RPMI8226 (cell line): ENCODE measurements at regions not wholly inside any gene's neighbourhood (a gene's known extent, or its start where the extent isn't known, plus 50 kb on each side); places are given as distances from the start of the nearest gene placed in this dataset.

ENCODE experiments used
- DNase-seq: peaks from one replicate; pipeline ENCODE4 v3.0.0-alpha.2; 2015

GRCh38 chr17:71689782-71690181, 431.0 kb upstream of the SOX9 start:
- DNase-seq, result no peak

DNA sequence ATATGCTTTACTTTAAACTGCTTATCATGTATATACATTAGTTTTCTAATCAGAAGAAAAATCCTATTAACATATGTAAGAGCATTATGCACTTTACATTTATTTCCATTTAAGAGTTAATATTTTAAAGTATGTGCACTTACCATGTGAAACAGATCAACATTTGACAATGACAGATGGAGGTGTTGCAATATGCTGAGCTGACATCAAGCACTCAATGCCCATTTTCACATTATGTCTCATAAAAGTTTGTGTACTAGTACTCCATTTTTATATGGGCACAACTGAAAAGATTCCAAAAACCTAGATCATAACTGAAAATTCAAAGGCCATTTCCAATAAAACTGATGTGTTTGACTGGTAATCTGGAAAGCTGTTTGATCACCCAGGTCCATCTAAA, 420.9 kb upstream of the SOX9 start:
- DNase-seq, result no peak

DNA sequence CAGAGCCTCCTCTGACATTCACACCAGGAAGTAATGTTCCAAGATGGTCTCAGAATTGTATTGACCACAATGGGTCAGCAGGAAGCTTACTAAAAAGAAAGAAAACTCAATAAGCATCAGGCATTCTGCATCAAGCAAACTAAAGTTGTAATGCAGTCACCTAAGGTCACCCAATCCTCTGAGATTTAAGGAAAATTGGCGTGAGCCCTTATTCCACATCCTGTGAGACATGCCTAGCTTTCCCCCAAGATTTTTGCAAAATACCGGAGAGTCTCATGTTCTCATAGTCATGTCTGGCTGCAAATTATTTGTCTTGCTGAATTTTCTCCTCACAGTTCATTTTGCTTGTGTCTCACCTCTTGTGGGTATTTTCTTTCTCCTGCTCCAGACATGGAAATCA, 417.1 kb upstream of the SOX9 start:
- DNase-seq, result no peak

DNA sequence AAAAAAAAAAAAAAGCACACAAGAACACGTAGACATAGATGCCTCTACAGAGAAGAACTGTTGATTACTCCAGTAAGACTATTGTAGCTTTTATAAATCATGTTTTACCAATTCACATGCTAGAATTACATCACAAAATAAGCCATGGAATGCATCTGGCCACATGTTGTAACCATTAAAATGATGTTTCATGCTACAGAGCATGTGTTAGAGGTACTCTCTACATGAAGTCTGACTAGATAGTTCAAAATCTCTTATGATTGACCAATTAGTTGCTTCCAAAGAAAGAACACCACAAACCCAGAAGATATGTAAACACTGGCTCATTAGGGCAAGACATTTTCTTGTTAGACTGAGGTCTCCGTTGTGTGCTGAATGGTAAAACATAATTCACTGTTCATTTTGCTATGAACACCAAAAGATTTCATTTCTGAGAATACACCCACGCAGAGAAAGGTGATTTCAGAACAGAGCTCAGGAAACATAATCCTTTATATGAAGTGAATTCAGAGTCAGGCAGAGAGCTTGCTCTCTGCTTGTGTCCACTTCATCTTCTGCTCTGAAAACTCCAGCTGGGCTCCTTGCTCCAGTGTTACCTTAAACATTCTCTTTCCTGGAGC, 411.4 kb upstream of the SOX9 start:
- DNase-seq, result no peak

DNA sequence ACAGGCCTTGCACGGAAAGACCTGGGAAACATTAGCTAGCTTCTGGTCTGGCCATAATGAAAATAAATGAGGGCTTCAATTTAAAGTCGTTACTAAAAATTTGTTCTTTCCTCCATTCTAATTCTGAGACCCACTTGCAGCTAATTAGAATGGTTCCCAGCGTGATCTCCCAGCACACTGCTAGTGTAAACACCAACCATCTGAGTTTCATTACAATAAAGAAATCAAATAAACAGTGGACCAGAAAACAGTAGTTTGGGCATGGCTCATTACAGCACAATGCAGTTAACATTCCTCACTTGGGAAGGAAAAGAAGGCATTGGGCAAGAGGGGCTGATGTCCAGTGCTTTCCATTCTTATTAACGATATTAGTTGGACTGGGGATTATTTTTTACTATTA, 410.9 kb upstream of the SOX9 start:
- DNase-seq, result no peak

GRCh38 chr17:71710816-71711215, 410.0 kb upstream of the SOX9 start:
- no peak for DNase-seq

- DNase-seq, result no peak
These were observed 407.0 kb upstream of the SOX9 start for GRCh38 chr17:71713846-71714245.

- DNase-seq, result no peak
These were observed 396.5 kb upstream of the SOX9 start for GRCh38 chr17:71724339-71724738.

DNA sequence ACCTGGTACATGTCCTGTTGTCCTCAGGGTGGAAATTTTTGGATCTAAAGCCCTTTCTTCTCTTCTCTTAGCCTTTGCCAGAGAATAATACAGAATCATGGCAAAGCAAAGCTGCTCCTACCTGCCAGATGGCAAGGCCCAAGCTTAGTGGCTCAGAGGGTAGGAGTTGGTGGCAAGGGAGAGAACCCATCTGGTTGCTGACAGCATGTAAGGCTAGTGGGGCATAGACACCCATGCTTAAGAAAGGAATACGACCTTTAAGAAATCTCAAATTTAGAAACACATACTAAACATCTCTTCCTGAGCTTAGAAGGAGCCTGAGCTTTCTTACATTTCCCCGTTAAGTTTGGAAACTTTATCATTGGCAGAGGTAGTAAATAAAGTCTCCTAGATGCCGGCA, 395.0 kb upstream of the SOX9 start:
- DNase-seq, result peak; percentile 6

DNA sequence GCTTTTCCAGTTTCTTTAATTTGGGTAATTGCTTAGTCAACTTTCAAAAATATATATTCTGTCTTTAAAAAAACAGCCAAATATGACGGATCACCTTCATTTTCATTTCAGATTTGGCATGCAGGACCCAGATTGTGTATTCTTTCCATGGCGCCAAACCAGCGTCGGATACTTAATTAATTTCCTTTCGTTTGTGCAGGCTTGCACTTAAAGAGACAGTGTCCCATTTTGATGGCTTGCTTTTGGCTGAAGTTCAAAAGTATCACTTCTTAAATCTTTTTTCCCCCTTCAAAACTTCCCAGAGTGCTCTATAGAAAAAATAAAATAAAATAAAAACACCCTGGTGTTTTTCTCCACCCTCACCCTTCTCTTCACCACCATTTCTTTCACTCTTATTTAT, 394.5 kb upstream of the SOX9 start:
- peak; percentile 73 for DNase-seq

DNA sequence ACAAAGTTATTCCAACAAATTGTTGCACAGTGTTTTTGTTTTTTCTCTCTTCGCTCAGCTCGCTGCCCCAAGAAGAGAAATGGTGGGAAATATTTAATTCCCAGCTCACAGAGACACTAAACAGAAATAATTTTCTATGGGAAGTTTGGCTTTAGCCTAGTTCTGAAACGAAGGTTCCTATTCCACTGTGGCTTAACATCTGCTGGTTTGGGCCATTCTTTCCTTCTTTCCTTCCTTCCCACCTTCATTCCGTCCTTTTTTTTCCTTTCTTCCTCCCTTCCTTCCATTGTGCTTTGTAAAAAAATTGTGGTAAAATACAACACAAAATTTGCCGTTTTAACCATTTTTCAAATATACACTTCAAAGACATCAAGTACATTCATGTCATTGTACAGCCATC, 393.5 kb upstream of the SOX9 start:
- no peak for DNase-seq

DNA sequence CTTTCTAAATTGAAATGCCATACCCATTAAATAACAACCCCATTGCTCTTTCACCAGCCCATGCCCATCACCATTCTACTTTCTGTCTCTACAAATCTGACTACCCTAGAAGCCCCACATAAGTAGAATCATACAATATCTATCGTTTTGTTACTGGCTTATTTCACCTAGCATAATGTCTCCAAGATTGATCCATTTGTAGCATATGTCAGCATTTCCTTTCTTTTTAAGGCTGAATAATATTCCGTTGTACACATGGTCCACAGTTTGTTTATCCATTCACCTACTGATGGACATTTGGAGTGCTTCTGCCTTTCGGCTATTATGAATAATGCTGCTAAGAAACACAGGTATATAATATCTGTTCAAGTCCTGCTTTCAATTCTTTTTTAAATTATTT, 393.1 kb upstream of the SOX9 start:
- DNase-seq, result no peak

DNA sequence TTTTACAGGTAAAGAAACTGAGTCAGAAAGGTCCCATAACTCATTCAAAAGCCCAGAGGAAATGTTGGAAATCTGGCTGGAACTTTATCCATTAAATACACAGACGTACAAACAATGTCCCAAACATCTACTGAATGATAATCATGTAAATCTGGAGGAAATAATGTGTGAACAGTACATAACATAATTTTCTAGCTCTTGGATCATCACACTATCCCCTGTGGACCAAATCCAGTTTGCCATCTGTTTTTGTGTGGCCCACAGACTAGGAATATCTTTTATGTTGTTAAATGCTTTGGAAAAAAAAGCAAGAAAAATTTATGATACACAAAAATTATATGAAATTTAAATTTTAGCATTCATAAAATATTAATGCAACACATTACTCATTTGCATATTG, 389.9 kb upstream of the SOX9 start:
- DNase-seq, result no peak

GRCh38 chr17:71735893-71736292, 384.9 kb upstream of the SOX9 start:
- peak; percentile 81 for DNase-seq

- no peak for DNase-seq
These were observed 380.0 kb upstream of the SOX9 start for GRCh38 chr17:71740866-71741265.

- no peak for DNase-seq
These were observed 379.0 kb upstream of the SOX9 start for GRCh38 chr17:71741836-71742235.

DNA sequence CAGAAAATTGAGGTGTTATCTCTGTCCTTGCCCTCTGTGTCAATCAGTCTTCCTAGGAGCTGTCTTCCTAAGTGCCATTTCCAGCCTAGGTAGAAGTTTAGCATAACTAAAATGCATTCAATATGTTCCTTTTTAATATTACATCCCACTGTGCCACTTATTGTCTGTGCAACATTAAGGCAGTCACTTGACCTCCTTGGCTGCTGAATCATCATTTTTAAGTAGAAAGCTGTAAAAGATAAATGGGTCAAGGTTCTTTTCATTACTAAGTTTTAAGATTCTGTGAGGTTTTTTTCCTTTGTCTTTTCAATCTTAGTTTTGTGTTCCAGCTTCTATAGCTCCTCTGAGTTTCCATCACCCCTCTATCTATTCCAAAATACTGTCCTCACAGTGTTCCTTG, 371.9 kb upstream of the SOX9 start:
- no peak for DNase-seq

DNA sequence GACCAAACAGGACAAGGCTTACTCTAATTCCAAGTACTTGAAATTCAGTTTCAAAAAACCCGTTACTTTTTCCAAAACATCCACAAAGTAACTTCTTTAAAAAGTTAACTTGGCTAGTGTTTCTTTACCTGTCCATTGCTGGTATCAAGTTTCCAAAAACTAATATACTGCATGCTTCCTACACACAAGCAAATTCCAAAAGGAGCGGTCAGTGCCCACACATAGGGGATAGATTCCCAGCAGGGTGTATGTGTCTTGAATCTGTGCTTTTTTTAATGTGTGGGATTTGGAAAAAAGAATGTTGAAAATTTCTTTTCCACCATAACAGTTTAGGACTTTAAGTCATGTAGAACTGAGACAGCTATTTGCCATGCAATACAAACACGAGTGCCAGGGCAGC, 367.8 kb upstream of the SOX9 start:
- no peak for DNase-seq

DNA sequence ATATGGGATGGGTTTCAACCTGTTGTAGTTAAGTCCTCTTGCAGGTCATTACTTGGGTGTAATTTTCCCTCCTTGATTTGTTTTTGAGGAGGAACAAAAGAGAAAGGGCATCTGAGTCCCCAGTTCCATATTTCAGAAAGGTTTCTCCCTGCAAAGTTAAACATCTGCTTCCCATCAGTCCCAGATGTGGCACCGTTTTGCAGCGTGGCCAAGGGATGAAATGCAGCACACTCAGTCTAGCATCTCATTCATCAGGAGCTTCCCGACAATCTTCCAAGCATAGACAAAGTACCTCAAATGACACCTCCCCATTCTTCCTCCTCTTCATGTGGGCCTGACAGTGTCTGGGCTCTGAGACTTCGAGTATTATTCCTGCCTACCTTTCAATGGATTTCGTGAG, 363.7 kb upstream of the SOX9 start:
- no peak for DNase-seq

DNA sequence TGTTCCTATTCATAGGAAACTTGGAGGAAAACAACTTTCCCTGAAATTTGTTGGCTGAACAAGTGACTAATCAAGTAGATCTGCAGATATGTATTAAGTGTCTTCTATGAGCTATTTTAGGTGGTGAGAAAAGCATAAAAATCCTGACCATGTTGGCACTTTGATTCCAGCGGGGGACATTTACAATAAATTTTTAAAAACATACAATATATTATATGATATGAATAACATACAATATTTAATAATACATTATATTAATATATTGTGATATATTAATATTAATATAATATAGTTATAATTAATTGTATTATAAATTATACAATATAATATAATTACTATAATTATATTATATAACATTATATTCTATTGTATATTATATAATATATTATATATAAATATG, 362.9 kb upstream of the SOX9 start:
- DNase-seq, result no peak

- peak; percentile 46 for DNase-seq
These were observed 361.3 kb upstream of the SOX9 start for GRCh38 chr17:71759422-71760060.

DNA sequence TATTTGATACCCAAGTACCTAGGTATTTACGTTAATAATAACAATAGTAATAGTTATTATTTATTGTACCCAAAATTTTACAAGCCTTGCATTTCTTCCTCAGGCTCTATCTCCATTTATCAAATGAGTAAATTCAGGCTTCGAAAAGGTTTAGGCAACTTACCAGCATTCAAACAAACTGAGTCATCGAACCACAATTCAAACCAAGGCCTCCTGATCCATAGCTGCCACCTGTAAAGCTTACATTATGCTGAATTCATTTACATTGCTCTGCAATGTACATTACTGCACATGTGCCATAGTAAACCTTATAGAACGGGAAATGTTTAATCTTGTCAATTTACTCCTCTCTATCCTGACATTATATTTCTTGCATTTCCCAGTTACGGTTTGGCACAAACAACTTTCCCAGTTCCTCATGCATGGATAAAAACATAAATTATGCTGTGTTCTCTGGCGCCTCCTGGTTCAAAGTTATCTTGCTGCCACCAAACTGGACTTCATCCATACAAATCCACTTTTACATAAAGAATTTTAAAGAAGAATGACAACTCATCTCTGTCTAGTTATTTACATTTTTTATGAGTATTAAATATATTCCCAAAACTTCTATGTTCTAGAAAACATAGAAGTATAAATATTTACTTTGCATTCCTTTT, 360.6 kb upstream of the SOX9 start:
- DNase-seq, result peak; percentile 15

GRCh38 chr17:71762526-71762925, 358.3 kb upstream of the SOX9 start:
- no peak for DNase-seq

- peak; percentile 39 for DNase-seq
These were observed 356.3 kb upstream of the SOX9 start for GRCh38 chr17:71764505-71764904.

DNA sequence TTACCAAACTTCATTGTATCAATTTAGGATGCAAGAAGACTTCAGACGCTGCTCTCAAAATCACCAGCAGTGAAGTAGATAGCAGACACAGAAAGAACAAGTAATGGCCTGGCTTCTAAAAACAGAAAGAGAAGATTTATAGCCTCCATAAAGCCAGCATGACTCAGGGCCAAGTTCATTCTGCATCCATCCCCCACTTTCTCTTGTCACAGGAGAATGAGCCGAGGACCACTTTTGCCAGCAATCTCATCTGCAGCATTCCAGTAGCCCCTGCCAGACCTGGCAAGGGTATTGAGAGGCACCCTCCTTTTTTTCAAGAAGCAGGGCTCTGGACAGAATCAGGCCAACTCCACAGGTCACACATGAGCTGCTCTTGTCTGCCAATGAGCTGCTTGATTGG, 355.4 kb upstream of the SOX9 start:
- DNase-seq, result no peak
